ENCODE measurements at regions not wholly inside any gene's neighbourhood (a gene's known extent, or its start where the extent isn't known, plus 50 kb on each side); places are given as distances from the start of the nearest gene placed in this dataset.
"Not testable (repeated sequence)": the region's sequence is repeated elsewhere in the genome, so short reads cannot be mapped to it uniquely, and the experiment has no call there.

DNA sequence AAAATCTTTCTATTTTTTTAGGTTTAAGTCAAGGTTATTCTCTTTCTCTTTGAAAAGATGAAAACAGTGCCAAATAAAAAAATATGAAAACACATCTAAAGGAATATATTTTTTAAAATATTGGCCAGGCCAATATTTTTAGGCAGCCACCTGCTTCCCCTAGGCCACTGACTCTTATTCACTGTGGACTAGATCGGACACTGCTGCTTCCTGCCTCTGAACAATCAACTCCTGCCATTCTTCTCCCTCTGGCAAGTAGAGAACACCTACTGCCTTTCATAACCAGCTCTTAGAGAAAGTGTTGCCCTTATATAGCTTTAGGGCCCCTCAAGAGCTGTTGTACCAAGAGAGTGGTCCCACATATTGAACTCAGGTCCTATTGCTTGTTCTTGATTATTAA, 529.2 kb downstream of the RAPGEF2 start:
- DNase-seq (ENCODE audit: low read depth in 4 of 4, low spot score in 3 of 4), result no peak

DNA sequence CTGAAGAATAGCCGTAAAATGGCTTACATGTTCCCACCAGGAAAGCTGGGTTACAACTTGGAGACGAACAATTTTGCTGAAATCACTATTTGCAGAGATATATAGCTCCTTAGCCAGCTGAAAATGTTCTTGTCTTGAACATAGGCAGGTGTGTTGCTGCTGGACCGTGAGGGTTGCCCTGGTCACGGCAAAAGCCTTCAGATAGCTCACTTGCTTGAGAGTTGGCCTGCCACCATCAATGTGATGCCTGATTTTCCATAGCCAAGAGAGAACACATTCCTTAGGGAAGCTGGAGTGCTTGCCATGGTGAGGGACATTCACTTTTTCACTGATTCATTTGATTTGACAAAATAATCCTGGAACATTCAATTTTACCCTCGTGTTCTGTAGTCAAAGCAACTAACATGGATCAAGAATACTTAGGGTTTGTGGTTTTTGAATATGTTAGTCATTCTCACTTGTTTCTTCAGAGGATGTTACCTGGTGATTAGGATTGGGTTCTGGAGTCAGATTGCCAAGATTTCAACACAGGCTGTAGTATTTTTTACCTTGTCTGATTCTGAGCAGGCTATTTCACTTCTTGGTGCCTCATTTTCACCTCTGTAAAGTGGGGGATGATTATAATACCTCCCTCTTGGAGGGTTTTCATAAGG, 536.9 kb downstream of the RAPGEF2 start:
- no peak for DNase-seq (ENCODE audit: low read depth in 4 of 4, low spot score in 3 of 4)

DNA sequence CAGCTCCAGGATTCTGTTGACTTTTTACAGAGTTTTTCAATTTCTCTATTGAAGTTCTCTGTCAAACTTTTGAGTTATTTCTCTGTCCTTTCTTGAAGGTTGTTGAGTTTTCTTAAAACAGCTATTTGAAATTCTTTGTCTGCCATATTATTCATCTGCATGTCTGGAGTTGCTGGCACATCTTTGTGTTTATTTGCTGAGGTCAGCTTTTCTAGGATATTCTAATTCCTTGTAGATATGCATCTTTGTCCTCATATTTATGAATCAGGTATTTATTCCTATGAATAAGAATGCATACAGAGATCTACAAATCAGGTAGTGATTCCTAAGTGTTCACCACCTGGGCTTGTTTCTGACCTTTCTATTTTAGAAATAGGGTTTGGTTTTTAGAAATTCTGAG, 546.4 kb downstream of the RAPGEF2 start:
- no peak for DNase-seq (ENCODE audit: low read depth in 4 of 4, low spot score in 3 of 4)

DNA sequence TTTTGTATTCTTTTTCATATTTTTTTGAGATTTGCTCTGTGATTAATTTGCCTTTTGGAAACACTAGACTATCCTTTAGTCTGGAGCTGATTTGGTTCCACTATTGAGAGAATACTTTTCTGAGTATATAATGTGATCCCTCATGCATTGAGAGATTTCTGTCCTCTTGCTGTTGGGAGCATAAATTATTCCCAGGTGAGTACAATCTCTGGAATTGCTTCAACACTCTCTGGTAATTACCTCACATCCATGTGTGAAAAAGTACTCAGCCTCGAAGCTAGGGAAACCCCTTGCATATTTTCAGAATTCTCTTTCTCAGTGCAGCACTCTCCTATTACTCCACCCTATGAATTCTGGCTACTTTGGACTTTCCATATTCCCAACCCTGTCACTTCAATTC, 550.0 kb downstream of the RAPGEF2 start:
- DNase-seq (ENCODE audit: low read depth in 4 of 4, low spot score in 3 of 4), result no peak

DNA sequence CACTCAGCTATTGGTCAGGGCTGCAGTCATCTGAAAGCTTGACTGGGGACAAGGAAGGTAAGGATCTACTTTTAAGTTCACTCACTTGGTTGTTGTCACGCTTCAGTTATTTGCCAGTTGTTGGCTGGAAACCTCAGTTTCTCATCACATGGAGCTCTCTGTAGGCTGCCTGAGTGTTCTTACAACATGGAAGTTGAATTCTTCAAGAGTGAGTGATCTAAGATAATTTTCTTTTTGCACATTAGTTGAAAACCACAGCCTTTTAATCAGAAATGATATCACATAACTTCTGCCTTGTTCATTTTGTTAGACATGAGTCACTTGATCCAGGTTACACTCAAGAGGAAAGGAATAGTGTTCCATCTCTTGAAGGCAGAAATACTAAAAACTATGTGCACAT, 552.7 kb downstream of the RAPGEF2 start:
- no peak for DNase-seq (ENCODE audit: low read depth in 4 of 4, low spot score in 3 of 4)

DNA sequence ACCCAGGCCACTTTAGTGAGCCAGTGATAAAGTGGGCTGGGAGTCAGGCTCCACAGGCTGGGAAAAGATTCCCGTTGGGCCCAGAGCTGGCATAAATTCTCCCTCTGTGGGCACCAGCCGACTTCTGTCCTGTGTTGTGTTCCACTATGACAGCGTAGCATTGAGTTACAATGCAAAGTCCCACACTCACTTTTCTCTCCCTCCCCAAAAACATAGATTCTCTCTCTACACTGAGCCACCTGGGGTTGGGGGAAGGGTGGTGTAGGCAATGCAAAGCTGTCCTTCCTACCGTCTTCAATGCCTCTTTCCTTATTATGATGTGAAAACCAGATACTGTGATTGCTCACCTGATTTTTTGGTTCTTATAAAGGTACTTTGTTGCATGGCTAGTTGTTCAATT, 566.2 kb downstream of the RAPGEF2 start:
- no peak for DNase-seq (ENCODE audit: low read depth in 4 of 4, low spot score in 3 of 4)

DNA sequence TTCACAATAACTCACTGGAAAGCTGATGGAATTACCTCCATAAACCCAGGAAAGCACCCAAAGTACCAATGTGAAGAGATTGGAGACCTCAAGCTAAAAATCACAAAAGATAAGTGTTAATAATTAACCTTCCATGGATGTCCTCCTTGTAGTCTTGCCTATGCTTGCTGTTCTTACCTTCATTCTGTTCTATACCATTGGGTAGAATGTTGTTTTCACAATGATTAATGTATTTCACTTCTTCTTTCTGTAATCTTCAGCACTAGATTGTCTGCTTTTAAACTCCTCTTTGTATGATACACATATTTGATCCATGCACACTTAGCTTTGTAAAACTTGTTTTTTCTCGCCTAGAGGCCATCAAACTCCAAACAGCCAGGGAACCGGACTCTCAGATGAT, 570.3 kb downstream of the RAPGEF2 start:
- no peak for DNase-seq (ENCODE audit: low read depth in 4 of 4, low spot score in 3 of 4)

DNA sequence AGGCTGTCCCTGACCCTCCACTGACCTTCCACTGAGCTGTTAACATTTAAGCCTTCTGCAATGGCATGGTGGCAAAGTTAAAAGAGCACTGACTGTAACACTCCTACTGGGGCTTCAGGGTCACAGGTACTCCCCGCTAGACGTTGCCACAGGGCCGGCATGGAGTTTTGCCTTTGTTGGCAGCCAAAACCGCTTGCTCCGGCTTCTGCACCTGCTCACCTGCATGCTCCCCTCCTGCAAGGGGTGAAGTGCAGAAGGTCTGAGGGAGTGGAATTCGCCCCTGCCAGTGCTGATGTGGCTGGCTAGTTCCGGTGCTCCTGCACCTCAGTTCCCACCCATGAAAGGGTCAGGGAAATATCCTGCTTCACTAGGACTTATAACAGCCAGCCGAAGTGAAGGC, 571.4 kb downstream of the RAPGEF2 start:
- no peak for DNase-seq (ENCODE audit: low read depth in 4 of 4, low spot score in 3 of 4)

DNA sequence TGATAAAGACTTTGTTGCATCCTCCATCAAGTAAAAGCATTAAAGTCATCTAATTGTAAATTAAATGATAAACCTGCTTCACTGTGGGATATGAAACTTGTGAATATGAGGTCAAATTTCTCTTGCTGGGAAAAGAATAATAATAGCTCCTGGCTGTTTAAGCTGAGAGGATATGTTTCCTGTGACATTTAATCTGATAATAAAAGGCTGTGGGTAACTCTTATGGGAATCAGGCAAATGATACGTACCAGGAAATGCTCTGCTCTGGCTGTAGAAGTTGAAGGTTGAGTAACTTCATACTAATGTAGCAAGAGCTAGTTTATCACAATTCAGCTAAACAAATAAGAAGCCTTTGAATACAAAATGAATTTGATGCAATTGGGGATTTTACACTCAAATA, 574.6 kb downstream of the RAPGEF2 start:
- DNase-seq (ENCODE audit: low read depth in 4 of 4, low spot score in 3 of 4), result no peak

DNA sequence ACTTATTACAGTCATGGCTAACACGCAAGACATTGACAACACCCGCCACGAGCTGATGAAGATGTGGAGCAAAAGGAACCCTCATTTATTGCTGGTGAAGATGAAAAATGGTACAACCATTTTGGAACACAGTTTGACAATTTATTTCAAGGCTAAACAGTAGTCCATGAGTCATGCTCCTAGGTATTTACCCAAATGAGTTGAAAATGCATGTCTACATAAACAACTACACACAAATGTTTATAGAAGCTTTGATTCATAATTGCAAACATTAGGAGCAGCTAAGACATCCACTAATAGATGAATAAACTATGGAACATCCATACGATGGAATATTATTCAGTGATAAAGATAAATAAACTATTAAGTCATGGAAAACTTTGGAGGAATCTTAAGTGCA, 580.1 kb downstream of the RAPGEF2 start:
- DNase-seq (ENCODE audit: low read depth in 4 of 4, low spot score in 3 of 4), result no peak

DNA sequence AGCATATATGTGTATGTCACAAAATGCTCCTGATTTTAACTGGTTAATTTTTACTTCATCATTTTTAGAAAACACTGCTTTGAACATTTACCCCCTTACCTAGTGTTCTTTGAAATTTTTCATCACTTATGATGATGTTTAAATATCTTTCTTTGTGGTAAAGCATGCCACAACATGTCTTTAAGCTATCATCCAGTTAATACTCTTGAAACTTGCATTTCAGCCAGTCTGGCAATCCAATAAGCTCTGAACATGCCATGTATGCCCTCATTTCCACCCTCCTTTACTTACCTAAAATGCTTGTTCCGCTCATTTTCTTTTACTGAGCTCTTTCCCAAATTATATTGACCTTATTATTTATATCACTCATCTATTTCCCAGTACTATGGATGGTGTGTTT, 581.2 kb downstream of the RAPGEF2 start:
- no peak for DNase-seq (ENCODE audit: low read depth in 4 of 4, low spot score in 3 of 4)

DNA sequence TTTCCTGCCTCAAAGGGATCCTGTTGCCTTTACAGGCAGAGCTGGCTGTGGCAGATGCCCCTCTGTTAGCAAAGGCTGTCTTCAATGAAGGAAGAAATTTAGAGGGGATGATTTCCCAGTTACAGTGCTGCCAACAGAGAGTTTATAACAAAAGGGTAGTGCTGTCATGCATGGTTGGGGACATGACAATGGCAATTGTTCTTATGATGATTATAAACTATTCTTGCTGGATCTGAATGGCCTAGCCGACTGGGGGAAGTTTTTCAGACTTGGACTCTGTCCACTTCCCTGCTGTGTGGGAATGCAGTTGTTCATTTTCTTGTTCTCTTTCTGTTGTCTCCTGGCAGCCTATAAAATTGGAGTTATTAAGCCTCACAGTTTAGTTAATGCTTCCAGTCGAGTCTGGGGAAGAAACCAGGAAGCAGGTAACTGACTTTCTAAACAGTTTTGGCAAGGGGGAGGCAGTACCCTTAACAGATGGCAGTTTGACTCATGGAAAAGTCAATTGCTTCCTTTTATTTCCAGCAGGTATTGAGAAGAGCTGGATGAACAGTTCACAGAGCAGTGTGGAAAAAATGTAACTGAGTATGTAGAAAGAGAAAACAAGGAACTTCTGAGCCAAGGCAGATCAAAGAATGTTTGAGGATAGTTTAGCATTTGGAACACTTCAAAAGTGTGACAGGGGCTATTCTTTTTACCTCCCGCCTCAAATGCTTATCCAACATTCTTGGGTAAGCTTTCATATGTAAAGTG, 582.6 kb downstream of the RAPGEF2 start:
- DNase-seq (ENCODE audit: low read depth in 4 of 4, low spot score in 3 of 4), result no peak

DNA sequence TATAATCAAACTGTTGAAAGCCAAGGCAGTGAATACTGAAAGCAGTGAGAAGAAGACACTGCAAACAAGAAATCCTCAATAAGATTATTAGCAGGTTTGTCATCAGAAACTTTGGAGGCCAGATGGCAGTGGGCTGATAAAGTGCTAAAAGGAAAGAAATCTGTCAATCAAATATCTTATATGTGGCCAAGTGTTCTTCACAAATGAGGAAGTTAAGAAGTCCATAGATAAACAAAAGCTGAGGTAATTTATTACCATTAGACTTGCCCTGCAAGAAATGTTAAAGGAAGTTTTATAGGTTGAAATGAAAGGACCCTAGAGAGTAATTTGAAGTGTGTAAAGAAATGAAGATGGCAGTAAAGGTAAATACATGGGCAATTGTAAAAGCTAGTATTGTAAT, 586.6 kb downstream of the RAPGEF2 start:
- DNase-seq (ENCODE audit: low read depth in 4 of 4, low spot score in 3 of 4), result no peak

DNA sequence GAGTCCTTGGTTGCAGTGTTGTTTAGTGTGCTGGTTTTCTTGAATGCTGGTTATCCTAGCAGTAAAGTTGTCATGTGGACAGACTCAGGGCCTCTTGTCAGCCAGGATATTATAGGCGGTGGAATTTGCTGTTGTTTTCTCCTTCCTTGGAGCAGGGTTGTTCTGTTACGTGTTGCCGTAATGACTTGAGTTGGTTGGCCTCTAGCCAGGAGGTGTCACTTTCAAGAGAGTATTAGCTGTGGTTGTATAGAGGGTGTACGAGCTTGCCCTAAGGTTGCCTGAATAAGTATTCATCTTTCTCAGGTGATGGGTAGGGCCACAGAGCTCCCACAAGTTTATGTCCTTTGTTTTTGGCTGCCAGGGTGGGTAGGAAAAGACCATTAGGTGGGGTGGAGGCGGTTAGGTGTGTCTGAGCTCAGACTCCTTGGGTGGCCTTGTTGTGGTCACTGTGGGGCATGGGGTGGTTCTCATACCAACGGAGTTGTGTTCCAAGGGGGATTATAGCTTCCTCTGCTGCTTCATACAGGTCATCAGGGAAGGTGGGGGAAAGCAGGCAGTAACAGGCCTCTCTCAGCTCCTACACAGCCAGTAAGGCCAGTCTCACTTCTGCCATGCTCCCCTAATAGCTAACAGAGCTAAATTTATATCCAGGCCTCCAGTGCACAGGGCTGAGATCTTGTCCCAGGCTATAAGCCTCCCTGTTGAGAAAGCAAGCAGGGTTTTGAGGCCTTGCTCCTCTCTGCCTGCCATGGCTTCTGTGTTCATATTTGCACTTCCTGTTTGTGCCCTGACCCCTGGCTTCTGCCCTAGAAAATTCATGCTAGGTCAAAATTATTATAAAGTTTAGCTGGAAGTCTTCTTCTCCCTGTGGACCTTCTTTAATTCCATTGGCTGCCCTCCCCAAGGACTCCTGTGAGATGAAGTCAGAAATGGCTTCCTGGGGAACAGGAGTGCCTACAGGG, 594.7 kb downstream of the RAPGEF2 start:
- no peak for DNase-seq (ENCODE audit: low read depth in 4 of 4, low spot score in 3 of 4)

DNA sequence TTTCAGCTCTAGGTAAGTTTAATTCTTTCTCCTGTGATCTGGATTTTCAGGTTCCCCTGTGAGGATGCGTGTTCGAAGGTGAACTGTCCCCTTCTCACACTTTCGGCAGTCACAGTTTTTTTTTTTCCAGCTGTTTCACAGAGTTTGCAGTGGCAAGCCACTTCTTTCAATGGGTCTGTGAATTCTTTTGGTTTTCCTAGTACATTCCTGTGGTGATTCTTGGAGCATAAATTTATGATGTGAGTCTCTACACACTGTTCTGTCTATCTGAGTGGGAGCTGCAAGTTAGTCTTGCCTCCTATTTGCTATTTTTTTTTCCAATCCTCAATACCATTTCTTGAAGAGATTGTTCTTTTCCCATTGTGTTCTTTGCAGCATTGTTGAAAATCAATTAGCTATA, 595.5 kb downstream of the RAPGEF2 start:
- no peak for DNase-seq (ENCODE audit: low read depth in 4 of 4, low spot score in 3 of 4)

DNA sequence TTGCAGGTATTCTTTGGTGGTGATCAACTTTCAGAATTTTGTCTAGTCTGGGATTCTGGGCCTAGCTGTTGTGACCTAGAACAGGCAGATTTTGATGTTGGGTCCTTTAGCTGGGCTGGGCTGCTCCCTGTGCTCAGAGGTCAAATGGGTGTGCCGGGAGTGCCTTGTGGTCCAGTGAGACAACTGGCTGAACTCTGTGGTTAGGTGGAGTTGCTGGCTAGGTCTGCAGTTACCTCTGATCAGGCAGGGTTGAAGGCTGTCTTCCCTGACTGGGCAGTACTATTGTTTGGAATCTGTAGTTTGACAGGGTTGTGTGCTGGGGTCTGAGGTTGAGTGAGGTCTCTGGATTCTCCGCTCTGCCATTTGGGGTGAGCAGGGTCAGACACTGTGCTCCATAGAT, 599.3 kb downstream of the RAPGEF2 start:
- no peak for DNase-seq (ENCODE audit: low read depth in 4 of 4, low spot score in 3 of 4)

DNA sequence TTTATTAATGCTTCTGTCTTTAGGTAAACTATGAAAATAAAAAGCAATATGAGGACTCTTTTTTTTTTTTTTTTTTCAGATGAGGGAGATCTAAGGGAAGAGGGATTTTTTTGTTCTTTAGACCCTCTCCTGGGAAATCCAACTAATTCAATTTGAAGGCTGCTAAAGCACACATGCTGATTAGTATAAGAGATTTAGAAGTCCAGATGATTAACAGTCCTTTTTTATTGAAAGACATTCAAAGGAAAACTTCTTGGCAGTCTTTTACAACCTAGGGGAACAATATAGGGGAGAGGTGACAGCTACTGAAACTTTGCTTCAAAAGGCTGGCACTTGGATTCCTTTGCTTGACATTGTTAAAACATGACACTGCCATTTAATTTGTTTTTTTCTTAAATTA, 602.5 kb downstream of the RAPGEF2 start:
- DNase-seq (ENCODE audit: low read depth in 4 of 4, low spot score in 3 of 4), result no peak

DNA sequence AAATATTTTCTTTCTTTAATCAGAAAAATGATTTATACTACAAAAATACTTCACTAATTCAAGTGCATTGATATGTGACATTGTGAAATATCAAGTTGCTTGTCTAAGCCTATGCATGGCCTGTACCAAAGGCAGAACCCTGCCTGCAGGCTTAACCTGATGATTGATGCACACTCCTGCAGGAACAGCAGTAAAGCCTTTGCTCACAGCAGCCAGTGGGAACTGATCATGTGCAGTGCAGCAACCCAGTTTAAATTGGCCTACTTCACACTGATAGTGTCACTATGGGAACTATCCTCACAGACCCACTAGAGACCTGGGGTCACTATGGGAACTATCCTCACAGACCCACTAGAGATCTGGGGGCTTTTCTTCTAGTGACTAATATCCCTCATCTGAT, 603.8 kb downstream of the RAPGEF2 start:
- DNase-seq (ENCODE audit: low read depth in 4 of 4, low spot score in 3 of 4), result no peak

DNA sequence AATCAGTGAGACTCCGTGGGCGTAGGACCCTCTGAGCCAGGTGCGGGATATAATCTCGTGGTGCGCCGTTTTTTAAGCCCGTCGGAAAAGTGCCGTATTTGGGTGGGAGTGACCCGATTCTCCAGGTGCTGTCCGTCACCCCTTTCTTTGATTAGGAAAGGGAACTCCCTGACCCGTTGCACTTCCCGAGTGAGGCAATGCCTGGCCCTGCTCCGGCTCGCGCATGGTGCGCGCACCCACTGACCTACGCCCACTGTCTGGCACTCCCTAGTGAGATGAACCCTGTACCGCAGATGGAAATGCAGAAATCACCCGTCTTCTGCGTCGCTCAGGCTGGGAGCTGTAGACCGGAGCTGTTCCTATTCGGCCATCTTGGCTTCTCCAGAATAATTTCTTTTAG, 612.3 kb downstream of the RAPGEF2 start:
- not testable (repeated sequence) for DNase-seq (ENCODE audit: low read depth in 4 of 4, low spot score in 3 of 4)

DNA sequence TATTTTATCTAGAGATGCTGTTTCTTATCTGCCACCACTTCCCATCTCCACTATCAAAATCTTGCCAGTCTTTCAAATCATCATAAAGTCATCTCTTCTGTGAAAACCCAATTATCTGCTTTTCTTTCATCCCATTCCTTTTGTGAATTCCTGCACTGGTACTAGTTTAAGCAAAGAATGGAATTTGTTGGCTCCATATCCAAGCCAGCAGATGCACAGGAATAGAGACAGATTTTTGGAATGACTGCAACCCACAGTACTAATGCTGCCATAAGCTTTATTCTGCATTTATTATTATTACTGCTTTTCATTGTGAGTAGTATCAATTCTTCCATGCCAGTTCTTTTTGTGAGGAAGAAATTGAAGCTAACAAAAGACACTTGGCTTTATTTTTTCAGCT, 616.7 kb downstream of the RAPGEF2 start:
- no peak for DNase-seq (ENCODE audit: low read depth in 4 of 4, low spot score in 3 of 4)

DNA sequence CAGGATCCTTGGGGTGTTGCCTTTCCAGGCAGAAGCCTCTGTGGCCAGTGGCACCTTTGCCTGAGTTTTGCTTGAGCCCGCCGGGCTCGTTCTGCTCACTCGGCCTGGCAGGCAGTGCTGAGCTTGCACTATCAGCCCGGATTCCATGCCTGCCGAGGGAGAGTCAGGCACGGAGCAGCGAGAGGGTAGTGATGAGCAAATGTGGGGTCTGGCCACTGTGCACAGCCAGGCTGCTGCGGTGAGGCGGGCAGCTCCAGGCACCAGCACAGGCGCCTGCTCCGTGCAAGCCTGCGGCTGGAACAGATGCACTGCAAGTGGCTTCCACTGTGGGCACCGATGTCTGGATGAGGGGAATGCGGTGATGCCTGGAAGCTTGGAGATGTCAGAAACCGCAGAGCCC, 619.2 kb downstream of the RAPGEF2 start:
- DNase-seq (ENCODE audit: low read depth in 4 of 4, low spot score in 3 of 4), result no peak

DNA sequence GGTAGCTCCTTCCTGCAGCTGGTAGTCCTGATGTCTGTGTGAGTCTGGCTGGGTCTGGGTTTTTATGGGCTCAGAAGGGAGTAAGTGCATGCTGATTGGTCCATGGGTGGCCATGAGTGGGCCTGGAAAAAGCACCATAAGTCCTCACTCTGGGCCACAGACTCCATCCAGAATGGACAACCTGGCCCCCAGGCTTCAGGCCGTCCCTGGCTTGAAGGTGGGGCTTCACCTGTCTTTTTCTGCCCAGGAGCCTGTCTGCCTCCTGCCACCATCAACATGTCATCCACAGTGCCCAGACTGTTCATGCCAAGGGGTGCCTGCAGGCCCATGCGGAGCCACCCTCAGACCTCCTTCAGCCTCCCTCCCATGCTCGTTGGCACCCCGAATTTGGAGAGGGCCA, 620.0 kb downstream of the RAPGEF2 start:
- DNase-seq (ENCODE audit: low read depth in 4 of 4, low spot score in 3 of 4), result no peak

Data from left renal pelvis (tissue), 4 donors.